ENCODE measurements at regions not wholly inside any gene's neighbourhood (a gene's known extent, or its start where the extent isn't known, plus 50 kb on each side); places are given as distances from the start of the nearest gene placed in this dataset.

- intact Hi-C loops (cut with DNase I; ENCODE audit: low total_unique reads), result no loop called here
- 83 to 89% (median 85%) methylated on average over 5 of the region's 5 CpGs for WGBS, 5 donors
- no peak for DNase-seq
- no peak for TF ChIP-seq POLR2AphosphoS5 (IDR thresholded peaks at IDR 0.05)
- no peak for TF ChIP-seq POLR2A (IDR thresholded peaks at IDR 0.05)
- no peak for TF ChIP-seq CTCF (IDR thresholded peaks at IDR 0.05)
- TF ChIP-seq EP300 (IDR thresholded peaks at IDR 0.05), result no peak
- peaks cover 0 to 52% (median 0%) of the 10 kb centered on the region in 3 donors for H3K27me3 ChIP-seq
- H3K36me3 ChIP-seq, result no peaks in the 10 kb centered on the region
- H3K4me3 ChIP-seq, result no peak overlapping the region
- peaks cover 0 to 4% (median 0%) of the 10 kb centered on the region in 4 donors for H3K9me3 ChIP-seq
- H3K4me1 ChIP-seq, result peaks cover 0 to 7% (median 0%) of the 10 kb centered on the region in 4 donors
- no peak overlapping the region for H3K27ac ChIP-seq
Measured at GRCh38 chr11:31869986-31870385, 58.9 kb upstream of the PAX6 start.

GRCh38 chr11:31865606-31866300 is 54.6 kb upstream of the PAX6 start:
- Histone ChIP-seq H3K27me3 (peaks cover 0 to 25% (median 0%) of the 10 kb centered on the region in 3 donors), H3K36me3 (no peaks in the 10 kb centered on the region), H3K9me3 (peaks cover 0 to 4% (median 0%) of the 10 kb centered on the region in 4 donors), H3K27ac (no peak overlapping the region), H3K4me1 (peaks cover 0 to under 1% (median 0%) of the 10 kb centered on the region in 4 donors), H3K4me3 (no peak overlapping the region)
- intact Hi-C loops (cut with DNase I; ENCODE audit: low total_unique reads), result no loop called here
- TF ChIP-seq CTCF (IDR thresholded peaks at IDR 0.05), result no peak
- no peak for TF ChIP-seq EP300 (IDR thresholded peaks at IDR 0.05)
- TF ChIP-seq POLR2AphosphoS5 (IDR thresholded peaks at IDR 0.05), result no peak
- no peak for TF ChIP-seq POLR2A (IDR thresholded peaks at IDR 0.05)
- no peak for DNase-seq
- 71 to 78% (median 75%) methylated on average over 12 of the region's 12 CpGs for WGBS, 5 donors

- 73 to 80% (median 77%) methylated on average over 7 of the region's 7 CpGs for WGBS, 5 donors
- intact Hi-C loops (cut with DNase I; ENCODE audit: low total_unique reads), result no loop called here
Measured at GRCh38 chr11:31863170-31863832, 52.2 kb upstream of the PAX6 start.

GRCh38 chr11:31861011-31861410 is 49.9 kb upstream of the PAX6 start:
- Histone ChIP-seq H3K27ac (no peak overlapping the region), H3K27me3 (peaks cover 0 to 14% (median 0%) of the 10 kb centered on the region in 3 donors), H3K9me3 (no peaks in the 10 kb centered on the region), H3K4me1 (no peaks in the 10 kb centered on the region), H3K36me3 (no peaks in the 10 kb centered on the region), H3K4me3 (no peak overlapping the region)
- WGBS, 5 donors, result 74 to 85% (median 78%) methylated on average over 3 of the region's 3 CpGs
- no peak for DNase-seq
- intact Hi-C loops (cut with DNase I; ENCODE audit: low total_unique reads), result no loop called here
- TF ChIP-seq POLR2AphosphoS5 (IDR thresholded peaks at IDR 0.05), result no peak
- TF ChIP-seq CTCF (IDR thresholded peaks at IDR 0.05), result no peak
- TF ChIP-seq EP300 (IDR thresholded peaks at IDR 0.05), result no peak
- no peak for TF ChIP-seq POLR2A (IDR thresholded peaks at IDR 0.05)

More at GRCh38 chr11:31863170-31863832, 52.2 kb upstream of the PAX6 start:
- Histone ChIP-seq H3K4me1 (no peaks in the 10 kb centered on the region), H3K27me3 (peaks cover 0 to 16% (median 0%) of the 10 kb centered on the region in 3 donors), H3K9me3 (peaks cover 0 to 4% (median 0%) of the 10 kb centered on the region in 4 donors), H3K36me3 (no peaks in the 10 kb centered on the region), H3K27ac (no peak overlapping the region), H3K4me3 (no peak overlapping the region)
- no peak for DNase-seq
- no peak for TF ChIP-seq EP300 (IDR thresholded peaks at IDR 0.05)
- no peak for TF ChIP-seq POLR2A (IDR thresholded peaks at IDR 0.05)
- TF ChIP-seq POLR2AphosphoS5 (IDR thresholded peaks at IDR 0.05), result no peak
- no peak for TF ChIP-seq CTCF (IDR thresholded peaks at IDR 0.05)
